GM18519 (cell line): ENCODE measurements at regions not wholly inside any gene's neighbourhood (a gene's known extent, or its start where the extent isn't known, plus 50 kb on each side); places are given as distances from the start of the nearest gene placed in this dataset.

Experiments used
- ATAC-seq: cut with Tn5 transposase; IDR thresholded peaks from one replicate; pipeline ENCODE4 v1.9.1; 2021; ENCODE audit warnings: mild to moderate bottlenecking, moderate library complexity; ENCODE audit not compliant: unreplicated experiment, low FRiP score

- ATAC-seq: no peak
Measured at GRCh38 chr21:16590641-16591292, 861.0 kb downstream of the USP25 start.

GRCh38 chr21:16592381-16592780, 862.6 kb downstream of the USP25 start:
- no peak for ATAC-seq

- no peak for ATAC-seq
Measured at GRCh38 chr21:16594191-16594590, 864.4 kb downstream of the USP25 start.

- ATAC-seq: no peak
Measured at GRCh38 chr21:16596369-16596768, 866.6 kb downstream of the USP25 start.

- no peak for ATAC-seq
Measured at GRCh38 chr21:16597753-16598152, 868.0 kb downstream of the USP25 start.

- ATAC-seq: no peak
Measured at GRCh38 chr21:16605597-16605996, 875.8 kb downstream of the USP25 start.

- no peak for ATAC-seq
Measured at GRCh38 chr21:16606271-16606670, 876.5 kb downstream of the USP25 start.

- no peak for ATAC-seq
Measured at GRCh38 chr21:16608209-16608830, 878.5 kb downstream of the USP25 start.

- no peak for ATAC-seq
Measured at GRCh38 chr21:16619281-16619680, 889.5 kb downstream of the USP25 start.

- ATAC-seq: no peak
Measured at GRCh38 chr21:16620786-16621320, 891.1 kb downstream of the USP25 start.

- ATAC-seq: no peak
Measured at GRCh38 chr21:16624479-16625118, 888.2 kb upstream of the CXADR start.

- ATAC-seq: no peak
Measured at GRCh38 chr21:16625491-16625890, 887.4 kb upstream of the CXADR start.

GRCh38 chr21:16633831-16634459, 878.9 kb upstream of the CXADR start:
- no peak for ATAC-seq

GRCh38 chr21:16634515-16634914, 878.3 kb upstream of the CXADR start:
- no peak for ATAC-seq

GRCh38 chr21:16640297-16641027, 872.4 kb upstream of the CXADR start:
- no peak for ATAC-seq

- ATAC-seq: no peak
Measured at GRCh38 chr21:16642353-16642752, 870.5 kb upstream of the CXADR start.

- no peak for ATAC-seq
Measured at GRCh38 chr21:16644685-16645084, 868.2 kb upstream of the CXADR start.

- ATAC-seq: no peak
Measured at GRCh38 chr21:16650714-16651366, 862.0 kb upstream of the CXADR start.

- no peak for ATAC-seq
Measured at GRCh38 chr21:16651956-16652355, 860.9 kb upstream of the CXADR start.

- ATAC-seq: no peak
Measured at GRCh38 chr21:16663436-16663835, 849.4 kb upstream of the CXADR start.
